ENCODE measurements at regions not wholly inside any gene's neighbourhood (a gene's known extent, or its start where the extent isn't known, plus 50 kb on each side); places are given as distances from the start of the nearest gene placed in this dataset.
"Not testable (repeated sequence)": the region's sequence is repeated elsewhere in the genome, so short reads cannot be mapped to it uniquely, and the experiment has no call there.

DNA sequence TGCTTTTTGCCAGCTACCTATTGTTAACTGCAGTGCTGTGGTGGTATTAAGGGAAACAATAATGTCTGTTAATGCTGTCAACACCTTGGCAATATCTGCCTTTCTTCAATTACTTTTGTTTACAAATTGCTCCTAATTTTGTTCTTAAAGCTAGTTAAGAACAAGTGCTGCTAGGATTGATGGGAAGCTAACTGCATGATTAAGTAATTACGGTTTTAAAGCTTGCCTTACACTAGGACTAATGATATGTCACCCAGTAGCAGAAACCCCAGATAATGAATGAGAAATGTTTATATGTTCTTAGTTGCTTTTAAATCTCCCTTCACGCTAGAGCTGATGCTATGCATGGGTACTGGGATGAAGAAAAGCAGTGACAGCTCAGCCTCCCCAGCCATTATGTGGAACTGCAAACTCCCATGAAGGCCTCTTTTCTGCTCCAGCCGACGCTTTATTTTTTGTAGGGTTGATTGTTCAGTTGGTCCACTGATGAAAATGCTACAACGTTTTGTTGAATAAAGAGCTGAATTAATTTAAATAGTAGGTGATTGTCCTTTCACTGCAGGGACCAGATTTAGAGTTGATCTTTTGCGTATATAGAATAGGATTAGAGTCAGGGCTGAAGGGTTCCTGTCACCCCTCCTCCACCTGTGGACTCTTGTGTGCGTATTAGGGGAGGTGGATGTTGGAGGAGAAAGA lies 610.5 kb downstream of the TFAP2B start:
- no peak for DNase-seq

DNA sequence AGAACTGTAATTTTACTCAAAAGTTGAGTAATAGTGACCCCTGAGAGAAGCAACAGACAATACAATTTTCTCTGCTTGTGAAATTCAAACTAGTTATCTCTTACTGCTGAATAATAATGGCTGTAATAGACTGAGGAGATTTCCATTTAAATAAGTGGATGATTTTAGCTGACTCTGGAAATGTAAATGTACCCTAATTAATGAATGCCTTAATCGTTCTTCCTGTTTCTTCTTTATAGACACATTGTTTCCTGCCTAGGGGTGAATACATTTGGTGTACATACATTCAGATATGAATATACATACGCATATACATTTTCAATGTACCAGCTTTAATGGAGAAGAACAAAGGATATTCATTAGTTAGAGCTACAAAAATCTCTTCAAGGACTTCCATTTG lies 611.9 kb downstream of the TFAP2B start:
- DNase-seq = no peak

DNA sequence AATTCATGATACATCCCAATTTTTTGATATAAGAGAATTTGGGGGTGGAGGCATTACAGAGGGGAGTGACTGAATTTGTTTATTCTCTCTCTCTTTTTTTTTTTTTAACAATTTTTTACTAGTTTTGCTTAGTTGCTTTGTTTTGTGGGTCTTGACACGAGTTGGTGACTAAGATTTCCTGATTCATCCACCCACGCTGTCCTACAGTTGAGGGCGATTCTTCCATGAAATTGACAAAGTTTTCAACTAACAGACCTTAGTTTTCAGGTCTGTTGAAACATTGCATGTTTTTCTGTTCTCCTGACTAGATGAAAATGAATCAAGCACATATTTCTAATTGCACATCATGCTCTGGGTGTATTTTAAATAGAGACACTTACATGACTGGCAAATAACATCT lies 613.8 kb downstream of the TFAP2B start:
- no peak for DNase-seq

DNA sequence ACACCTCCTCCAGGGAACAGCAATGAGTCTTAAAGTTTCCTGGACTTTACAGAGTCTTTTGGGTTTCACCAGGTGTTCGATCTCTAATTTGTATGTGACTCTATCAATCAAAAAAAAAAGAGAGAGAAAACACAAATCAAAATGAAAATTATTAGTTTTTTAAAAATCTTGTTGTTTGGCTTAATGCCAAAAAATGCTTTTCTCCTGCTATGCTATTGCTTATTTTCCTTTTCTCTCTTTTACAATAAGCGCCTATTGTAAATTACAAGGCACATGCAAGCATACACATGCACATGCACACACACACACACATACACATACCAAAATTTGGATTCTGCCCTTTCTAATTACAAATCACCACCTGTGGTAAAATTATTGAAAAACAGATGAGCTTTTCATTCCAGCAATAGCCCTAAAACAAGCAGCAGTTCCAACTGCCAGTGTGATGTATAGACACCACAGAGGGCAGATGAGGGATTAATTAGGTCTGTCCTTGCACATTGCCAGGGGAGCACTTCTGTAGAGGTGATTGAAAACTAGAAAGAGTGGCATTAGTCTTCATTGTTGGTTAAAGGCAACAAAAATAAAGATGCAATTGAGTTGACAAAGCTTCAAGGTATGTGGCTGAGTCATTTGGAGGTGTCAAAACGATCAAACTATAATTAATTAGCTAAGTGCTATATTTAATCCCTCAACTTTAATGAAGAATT lies 631.7 kb downstream of the TFAP2B start:
- no peak for DNase-seq

DNA sequence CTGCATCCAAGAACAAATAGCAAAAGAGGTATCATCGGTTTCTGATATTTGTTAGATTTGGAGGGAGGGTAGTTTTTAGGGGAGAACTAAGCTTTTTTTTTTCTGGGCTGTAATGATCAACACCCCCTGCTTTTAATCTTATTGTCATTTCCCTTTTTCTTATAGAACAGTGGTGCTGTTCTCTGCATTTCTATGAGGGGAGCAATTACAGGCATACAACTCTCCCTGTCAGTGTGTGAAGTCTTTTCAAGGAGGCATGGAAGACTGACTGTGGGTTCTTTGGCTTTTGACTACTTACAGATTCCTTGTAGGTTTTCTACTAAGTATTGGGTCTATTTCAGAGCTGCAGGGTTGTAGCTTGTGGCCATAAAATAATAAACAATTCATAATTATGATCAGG lies 632.3 kb downstream of the TFAP2B start:
- no peak for DNase-seq

- DNase-seq = no peak
Observed at GRCh38 chr6:51456282-51456681, 631.1 kb downstream of the PKHD1 start.

DNA sequence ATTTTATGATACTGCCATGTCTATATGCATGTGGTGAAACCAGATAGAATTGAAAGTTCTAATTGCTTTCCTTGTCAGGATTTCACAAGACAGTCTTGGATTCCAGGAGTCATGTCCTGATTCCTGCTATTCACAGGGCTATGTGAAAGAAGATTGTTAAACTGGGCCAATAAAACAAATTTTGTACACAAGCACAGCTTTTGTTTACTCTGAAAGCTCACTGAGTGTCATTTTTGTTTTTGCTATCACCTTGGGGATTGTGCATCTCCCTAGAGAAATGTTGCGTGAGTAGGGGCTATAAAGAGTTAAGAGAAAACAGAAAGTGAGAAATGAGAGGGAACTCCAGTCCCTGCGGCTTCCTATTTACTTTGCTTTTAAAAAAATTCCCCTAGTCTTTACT lies 627.5 kb downstream of the PKHD1 start:
- no peak for DNase-seq

GRCh38 chr6:51462896-51463295 lies 624.5 kb downstream of the PKHD1 start:
- DNase-seq = no peak

DNA sequence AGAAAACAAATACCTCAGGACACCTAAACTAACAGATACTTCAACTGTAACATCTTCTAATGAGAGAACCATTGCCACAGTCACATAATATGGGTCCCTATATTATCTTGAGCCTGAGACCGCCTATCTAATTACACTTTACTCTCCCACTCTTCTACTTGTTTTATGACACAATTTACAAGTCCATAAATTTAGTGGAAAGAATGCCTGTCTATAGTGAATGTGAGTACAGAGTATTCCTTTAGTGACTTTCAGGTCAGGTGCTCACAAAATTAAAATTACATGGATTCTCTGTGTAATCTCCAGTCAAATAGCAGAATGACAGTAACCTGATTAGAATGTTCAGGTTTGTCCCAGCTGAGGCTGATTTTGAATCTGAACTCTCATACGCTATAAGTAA lies 624.1 kb downstream of the PKHD1 start:
- no peak for DNase-seq

- DNase-seq = no peak
Observed at GRCh38 chr6:51464956-51465355, 622.5 kb downstream of the PKHD1 start.

- no peak for DNase-seq
Observed at GRCh38 chr6:51466427-51466826, 621.0 kb downstream of the PKHD1 start.

DNA sequence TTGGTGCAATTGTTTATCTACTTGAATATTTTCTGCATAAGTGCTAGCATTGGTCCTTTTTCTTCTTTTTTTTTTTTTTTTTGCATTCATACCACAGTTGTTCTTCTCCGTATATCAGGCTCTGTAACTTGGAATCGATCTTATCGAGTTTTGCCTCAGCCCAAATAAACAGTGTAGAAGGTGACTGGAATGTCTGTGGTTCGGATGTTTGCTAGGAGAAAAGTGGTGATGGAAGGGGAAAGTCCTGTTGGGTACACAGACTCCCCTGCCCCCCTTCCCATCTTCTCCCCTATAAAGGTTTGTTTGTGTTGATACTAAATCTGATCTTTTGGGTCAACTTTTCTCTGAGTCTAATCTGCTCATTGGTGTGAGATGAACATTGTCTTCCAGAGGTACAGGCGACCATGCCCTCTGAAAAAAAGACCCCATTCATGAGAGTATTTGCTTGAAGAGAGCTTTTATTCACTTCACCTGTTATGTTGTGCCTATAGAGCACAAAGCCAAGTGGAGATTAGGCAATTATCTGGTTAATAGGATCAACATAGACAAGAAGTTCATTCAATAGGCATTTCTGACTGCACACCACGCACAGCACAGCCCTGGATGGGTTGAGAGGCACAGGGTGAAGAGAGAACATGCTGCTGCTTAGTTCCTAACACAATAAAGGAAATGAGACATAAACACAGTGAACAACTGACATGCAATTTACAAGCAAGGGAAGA lies 620.0 kb downstream of the PKHD1 start:
- no peak for DNase-seq

GRCh38 chr6:51468704-51469103 lies 618.7 kb downstream of the PKHD1 start:
- no peak for DNase-seq

DNA sequence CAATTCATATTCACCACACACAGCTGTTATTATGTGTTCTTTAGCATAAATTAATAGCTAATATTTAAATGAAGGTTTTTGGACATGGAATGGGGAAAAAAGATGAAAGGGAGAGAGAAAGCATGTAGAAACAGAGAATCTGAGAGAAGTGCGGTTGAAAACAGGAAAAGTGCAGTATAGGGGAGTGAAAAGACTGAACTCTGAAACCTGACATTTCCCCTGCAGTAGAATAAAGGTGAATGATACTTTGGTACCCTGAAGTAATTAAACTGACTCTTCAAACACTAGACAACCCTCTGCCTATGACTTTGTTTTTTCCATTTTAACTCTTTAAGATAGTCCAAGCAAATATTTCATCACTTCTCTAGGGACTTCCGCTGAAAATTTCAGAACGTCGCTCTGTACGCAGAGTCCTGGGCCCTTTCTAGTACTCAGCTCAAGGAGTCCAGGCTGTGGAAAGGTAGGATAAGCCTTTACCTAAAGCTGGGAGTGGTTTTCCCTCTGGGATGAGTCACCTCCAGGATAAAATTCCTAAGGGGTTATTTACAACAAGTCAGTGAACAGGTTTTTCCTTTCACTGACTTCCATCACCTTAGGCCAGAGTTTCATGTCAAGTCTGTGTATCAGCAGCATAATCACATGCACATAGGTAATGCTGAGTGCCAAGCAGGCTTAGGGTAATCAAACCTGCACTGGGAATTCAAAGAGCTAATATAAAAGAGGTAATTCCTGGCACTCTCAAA lies 614.5 kb downstream of the PKHD1 start:
- DNase-seq = no peak

DNA sequence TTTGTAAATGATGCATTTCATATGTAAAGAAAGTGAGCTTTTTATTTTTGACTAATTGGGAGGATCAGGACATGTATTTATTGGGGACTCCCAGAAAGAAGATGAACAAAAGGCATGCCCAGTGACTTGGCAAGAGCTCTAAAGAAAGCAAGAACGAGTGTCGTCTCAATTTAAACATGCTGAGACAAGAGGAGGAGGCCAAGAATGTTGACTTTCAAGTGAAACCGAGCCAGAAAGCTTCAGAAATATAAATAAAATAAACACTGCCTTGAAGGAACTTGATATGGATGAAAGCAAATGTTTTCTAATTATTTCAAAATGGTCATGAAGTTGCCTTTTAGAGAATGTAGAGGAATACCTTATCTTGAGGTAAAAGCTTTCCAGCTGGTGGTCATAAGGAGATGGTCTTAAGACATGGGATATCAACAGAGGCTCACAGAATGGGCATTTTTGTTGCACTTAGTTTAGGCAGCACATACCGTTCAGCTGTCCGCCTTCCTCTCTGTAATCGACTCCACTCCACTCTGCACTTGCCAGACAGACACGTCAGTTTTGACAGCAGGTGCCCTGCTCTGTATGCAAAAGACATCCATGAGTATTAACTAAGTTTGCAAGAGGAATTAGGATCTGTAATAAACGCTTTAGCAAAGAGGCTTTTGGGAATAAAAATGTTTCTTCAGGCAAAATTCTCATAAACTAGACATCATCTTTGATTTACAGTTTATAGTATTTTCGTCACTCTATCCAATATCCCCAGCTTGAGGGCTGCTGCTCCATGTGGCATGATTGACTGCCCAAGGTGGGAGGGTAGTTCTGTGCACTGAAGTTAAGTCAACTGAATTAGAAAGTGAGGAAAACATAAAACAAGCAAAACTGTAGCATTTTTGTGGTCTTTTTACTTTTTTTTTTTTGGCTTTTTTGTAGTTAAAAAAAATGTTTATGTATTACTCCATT lies 613.1 kb downstream of the PKHD1 start:
- DNase-seq = no peak

DNA sequence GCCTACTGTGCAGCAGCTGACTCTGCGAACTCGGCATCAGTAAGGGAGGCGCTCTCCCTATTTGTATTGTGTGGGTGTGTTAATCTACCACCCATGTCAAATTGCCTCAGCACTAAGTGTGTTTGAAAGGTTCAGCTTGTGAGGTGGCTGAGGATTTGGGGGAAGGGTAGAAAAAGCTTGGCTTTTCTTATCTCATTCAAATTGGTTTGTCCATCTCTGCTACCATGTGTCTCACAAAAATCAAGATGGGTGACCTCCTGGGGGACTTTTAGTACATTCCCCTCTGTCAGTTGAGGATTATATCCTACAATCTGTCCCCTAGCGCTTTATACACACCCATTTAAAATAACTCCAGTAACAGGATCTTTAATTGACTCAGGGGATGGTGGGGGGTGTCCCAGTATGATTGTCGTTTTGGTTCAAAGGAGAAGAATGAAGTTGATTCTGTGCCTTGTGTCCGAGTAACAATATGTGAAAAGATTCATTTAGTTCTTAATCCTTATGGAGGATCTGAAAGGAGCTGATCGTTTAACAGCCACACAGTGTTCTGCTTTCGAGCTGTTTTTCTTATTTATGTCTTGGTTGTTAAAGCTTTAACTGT lies 609.6 kb downstream of the PKHD1 start:
- no peak for DNase-seq

DNA sequence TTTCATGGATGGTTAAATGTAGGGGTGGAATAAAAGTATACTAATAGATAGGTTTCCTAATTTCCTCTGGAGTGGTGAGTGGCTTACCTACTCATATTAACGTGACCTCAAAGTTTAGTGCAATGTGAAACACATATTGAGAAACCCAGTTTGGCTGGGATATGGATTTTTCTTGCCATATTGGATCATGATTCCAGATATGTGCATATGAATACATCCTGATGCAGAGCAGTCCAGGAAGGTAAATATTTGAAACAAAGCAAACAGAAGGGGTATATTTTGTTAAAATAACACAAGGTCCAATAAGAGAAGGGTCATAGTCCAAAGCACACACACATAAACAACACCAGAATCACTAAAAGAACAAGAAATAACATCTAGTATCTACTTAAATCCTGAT lies 608.1 kb downstream of the PKHD1 start:
- DNase-seq = no peak

- DNase-seq = no peak
Observed at GRCh38 chr6:51480040-51480439, 607.4 kb downstream of the PKHD1 start.

DNA sequence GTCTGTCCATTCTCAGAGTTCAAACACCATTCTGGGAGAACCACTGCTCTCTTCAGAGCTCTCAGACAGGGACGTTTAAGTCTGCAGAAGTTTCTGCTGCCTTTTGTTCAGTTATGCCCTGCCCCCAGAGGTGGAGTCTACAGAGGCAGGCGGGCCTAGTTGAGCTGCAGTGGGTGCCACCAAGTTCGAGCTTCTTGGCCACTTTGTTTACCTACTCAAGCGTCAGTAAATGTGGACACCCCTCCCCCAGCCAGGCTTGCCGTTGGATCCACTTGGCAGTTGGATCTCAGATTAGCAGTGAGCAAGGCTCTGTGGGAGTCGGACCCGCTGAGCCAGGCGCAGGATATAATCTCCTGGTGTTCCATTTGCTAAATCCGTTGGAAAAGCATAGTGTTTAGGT lies 601.5 kb downstream of the PKHD1 start:
- DNase-seq = not testable (repeated sequence)

GRCh38 chr6:51487937-51488336 lies 599.5 kb downstream of the PKHD1 start:
- no peak for DNase-seq

- DNase-seq = peak; percentile 13
Observed at GRCh38 chr6:51489133-51489532, 598.3 kb downstream of the PKHD1 start.

GRCh38 chr6:51490101-51490500 lies 597.3 kb downstream of the PKHD1 start:
- DNase-seq = no peak
